ENCODE measurements at regions not wholly inside any gene's neighbourhood (a gene's known extent, or its start where the extent isn't known, plus 50 kb on each side); places are given as distances from the start of the nearest gene placed in this dataset.

DNA sequence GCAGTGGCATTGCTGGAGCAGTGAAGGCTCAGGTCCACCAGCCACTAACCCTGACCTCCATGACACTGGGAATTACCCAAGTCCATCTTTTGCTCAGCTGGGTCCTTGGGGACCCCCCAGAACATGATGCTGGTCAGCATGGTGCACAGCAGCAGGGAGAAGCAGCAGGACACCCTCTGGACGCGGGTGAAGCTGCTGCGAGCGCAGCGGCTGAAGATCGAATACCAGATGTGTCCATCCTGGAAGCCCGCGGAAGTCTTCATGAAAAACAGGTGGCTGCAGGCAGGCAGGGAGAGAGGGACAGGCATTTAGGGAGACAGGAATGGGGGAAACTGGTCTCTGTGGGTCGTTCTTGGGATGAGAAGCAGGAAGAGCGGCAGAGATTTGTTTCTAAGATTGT is 53.4 kb upstream of the GCSH start:
- no peak overlapping the region for H3K9ac ChIP-seq (ENCODE audit: low read depth, low read length)
- no peak for ATAC-seq (ENCODE audit: insufficient read depth, low read depth)

DNA sequence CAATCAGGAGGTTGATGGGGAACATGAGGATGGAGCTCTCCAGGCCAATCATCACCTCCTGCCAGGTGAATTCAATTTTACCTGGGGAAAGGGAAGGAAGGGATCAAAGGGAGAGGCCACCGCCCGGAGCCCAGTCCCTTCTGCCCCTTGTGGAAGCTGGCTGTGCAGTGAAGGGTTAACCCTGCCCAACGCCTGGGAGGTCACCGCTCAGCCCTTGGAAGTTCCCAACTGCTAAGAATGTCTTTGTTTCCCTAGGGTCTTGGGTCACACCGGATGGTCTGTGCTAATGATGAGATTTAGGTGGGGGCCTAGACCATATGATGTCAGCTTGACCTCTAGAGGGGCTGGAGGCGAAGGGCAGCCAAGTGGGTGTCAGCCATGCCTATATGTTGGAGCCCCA is 52.1 kb upstream of the GCSH start:
- no peak overlapping the region for H3K9ac ChIP-seq (ENCODE audit: low read depth, low read length)
- H3K4me1 ChIP-seq (ENCODE audit: insufficient read depth, low read length) = no peaks in the 10 kb centered on the region
- no peak overlapping the region for H3K4me2 ChIP-seq (ENCODE audit: insufficient read depth, low read length)
- no peaks in the 10 kb centered on the region for H3K36me3 ChIP-seq (ENCODE audit: insufficient read depth, low read length)
- DNase-seq (no peak), ATAC-seq (ENCODE audit: insufficient read depth, low read depth) (no peak)
- H3K79me2 ChIP-seq (ENCODE audit: insufficient read depth, low read length) = no peaks in the 10 kb centered on the region
- no peaks in the 10 kb centered on the region for H3K27me3 ChIP-seq (ENCODE audit: insufficient read depth, low read length, poor library complexity)
- H3K4me3 ChIP-seq (ENCODE audit: low read depth in 1 of 2, low read length in 2 of 2) = no peak overlapping the region
- no peak overlapping the region for H3K27ac ChIP-seq (ENCODE audit: low read length)
- TF ChIP-seq EZH2 (IDR thresholded peaks at IDR 0.05; ENCODE audit: borderline replicate concordance, low read depth, low read length, severe bottlenecking) = no peak
- TF ChIP-seq, protein P1, sequence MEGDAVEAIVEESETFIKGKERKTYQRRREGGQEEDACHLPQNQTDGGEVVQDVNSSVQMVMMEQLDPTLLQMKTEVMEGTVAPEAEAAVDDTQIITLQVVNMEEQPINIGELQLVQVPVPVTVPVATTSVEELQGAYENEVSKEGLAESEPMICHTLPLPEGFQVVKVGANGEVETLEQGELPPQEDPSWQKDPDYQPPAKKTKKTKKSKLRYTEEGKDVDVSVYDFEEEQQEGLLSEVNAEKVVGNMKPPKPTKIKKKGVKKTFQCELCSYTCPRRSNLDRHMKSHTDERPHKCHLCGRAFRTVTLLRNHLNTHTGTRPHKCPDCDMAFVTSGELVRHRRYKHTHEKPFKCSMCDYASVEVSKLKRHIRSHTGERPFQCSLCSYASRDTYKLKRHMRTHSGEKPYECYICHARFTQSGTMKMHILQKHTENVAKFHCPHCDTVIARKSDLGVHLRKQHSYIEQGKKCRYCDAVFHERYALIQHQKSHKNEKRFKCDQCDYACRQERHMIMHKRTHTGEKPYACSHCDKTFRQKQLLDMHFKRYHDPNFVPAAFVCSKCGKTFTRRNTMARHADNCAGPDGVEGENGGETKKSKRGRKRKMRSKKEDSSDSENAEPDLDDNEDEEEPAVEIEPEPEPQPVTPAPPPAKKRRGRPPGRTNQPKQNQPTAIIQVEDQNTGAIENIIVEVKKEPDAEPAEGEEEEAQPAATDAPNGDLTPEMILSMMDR (IDR thresholded peaks at IDR 0.05; ENCODE audit: borderline replicate concordance, extremely low read depth, low read length, poor library complexity, severe bottlenecking) = no peak
- H3K9me3 ChIP-seq (ENCODE audit: insufficient read depth, low read length, severe bottlenecking) = no peaks in the 10 kb centered on the region
- no peak overlapping the region for H2AFZ ChIP-seq (ENCODE audit: low read depth, low read length)
- H4K20me1 ChIP-seq (ENCODE audit: insufficient read depth, low read length) = no peaks in the 10 kb centered on the region

More for the DNA sequence above, 53.4 kb upstream of the GCSH start:
- Histone ChIP-seq H3K27me3 (ENCODE audit: insufficient read depth, low read length, poor library complexity) (no peaks in the 10 kb centered on the region), H3K4me1 (ENCODE audit: insufficient read depth, low read length) (no peaks in the 10 kb centered on the region), H3K79me2 (ENCODE audit: insufficient read depth, low read length) (no peaks in the 10 kb centered on the region), H3K27ac (ENCODE audit: low read length) (no peak overlapping the region), H3K36me3 (ENCODE audit: insufficient read depth, low read length) (no peaks in the 10 kb centered on the region), H4K20me1 (ENCODE audit: insufficient read depth, low read length) (no peaks in the 10 kb centered on the region), H3K4me2 (ENCODE audit: insufficient read depth, low read length) (no peak overlapping the region), H3K9me3 (ENCODE audit: insufficient read depth, low read length, severe bottlenecking) (no peaks in the 10 kb centered on the region), H2AFZ (ENCODE audit: low read depth, low read length) (no peak overlapping the region), H3K4me3 (ENCODE audit: low read depth in 1 of 2, low read length in 2 of 2) (no peak overlapping the region)
- DNase-seq = no peak
- TF ChIP-seq, protein P1 (IDR thresholded peaks at IDR 0.05; ENCODE audit: borderline replicate concordance, extremely low read depth, low read length, poor library complexity, severe bottlenecking) = no peak
- no peak for TF ChIP-seq EZH2 (IDR thresholded peaks at IDR 0.05; ENCODE audit: borderline replicate concordance, low read depth, low read length, severe bottlenecking)

All from DND-41 (cell line).